MM.1S (cell line): ENCODE measurements at regions not wholly inside any gene's neighbourhood (a gene's known extent, or its start where the extent isn't known, plus 50 kb on each side); places are given as distances from the start of the nearest gene placed in this dataset.

ENCODE experiments used
- EZH2 ChIP-seq: fragments of 300-600 bp; sonication (generic); optimal IDR thresholded peaks from 2 replicates; pipeline ENCODE3; 2017; ENCODE audit warnings: low read depth, mild to moderate bottlenecking, antibody characterized with exemption, low read length, mixed read lengths
- EZH2phosphoT487 ChIP-seq: fragments of 300-600 bp; sonication (generic); IDR thresholded peaks from 2 replicates; pipeline ENCODE4 v1.6.1; 2018; ENCODE audit warnings: antibody characterized with exemption, low read length
- TF ChIP-seq, protein P1 (sequence below): fragments of 300-600 bp; sonication (generic); IDR thresholded peaks from 2 replicates; pipeline ENCODE4 v1.5.1; 2016; ENCODE audit warnings: antibody characterized with exemption, low read length, mixed read lengths

- TF ChIP-seq, protein P1, sequence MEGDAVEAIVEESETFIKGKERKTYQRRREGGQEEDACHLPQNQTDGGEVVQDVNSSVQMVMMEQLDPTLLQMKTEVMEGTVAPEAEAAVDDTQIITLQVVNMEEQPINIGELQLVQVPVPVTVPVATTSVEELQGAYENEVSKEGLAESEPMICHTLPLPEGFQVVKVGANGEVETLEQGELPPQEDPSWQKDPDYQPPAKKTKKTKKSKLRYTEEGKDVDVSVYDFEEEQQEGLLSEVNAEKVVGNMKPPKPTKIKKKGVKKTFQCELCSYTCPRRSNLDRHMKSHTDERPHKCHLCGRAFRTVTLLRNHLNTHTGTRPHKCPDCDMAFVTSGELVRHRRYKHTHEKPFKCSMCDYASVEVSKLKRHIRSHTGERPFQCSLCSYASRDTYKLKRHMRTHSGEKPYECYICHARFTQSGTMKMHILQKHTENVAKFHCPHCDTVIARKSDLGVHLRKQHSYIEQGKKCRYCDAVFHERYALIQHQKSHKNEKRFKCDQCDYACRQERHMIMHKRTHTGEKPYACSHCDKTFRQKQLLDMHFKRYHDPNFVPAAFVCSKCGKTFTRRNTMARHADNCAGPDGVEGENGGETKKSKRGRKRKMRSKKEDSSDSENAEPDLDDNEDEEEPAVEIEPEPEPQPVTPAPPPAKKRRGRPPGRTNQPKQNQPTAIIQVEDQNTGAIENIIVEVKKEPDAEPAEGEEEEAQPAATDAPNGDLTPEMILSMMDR: no peak
- no peak for TF ChIP-seq EZH2
- no peak for TF ChIP-seq EZH2phosphoT487
These were observed 674.7 kb upstream of the TMEM132C start for GRCh38 chr12:127592245-127592644.
